ENCODE measurements at regions not wholly inside any gene's neighbourhood (a gene's known extent, or its start where the extent isn't known, plus 50 kb on each side); places are given as distances from the start of the nearest gene placed in this dataset.

DNA sequence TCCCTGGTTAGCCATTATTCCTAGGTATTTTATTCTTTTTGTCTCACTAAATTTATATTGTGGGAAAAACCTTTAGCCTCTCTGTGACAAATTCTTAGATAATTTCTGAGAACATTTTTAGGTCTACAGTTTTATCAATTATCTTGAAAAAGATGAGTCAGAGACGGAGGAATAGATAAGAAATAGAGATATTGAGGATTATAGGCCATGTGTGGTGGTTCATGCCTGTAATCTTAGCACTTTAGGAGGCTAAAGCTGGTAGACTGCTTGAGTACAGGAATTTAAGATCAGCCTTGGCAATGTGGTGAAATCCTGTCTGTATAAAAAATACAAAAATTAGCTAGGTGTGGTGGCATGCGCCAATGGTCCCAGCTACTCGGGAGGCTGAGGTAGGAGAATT, 960.2 kb downstream of the SQOR start:
- no peaks in the 10 kb centered on the region for H3K36me3 ChIP-seq (replicated peaks in 1 of 2)
- no peak overlapping the region for H3K27ac ChIP-seq
- intact Hi-C loops (cut with DNase I): no loop called here
- 68 to 80% (median 75%) methylated on average over 3 of the region's 3 CpGs for WGBS, 4 donors
- no peaks in the 10 kb centered on the region for H3K27me3 ChIP-seq
- no peaks in the 10 kb centered on the region for H3K9me3 ChIP-seq (replicated peaks in 1 of 3)
- no peak overlapping the region for H3K4me3 ChIP-seq
- no peaks in the 10 kb centered on the region for H3K4me1 ChIP-seq (replicated peaks in 1 of 2)
- no peak for TF ChIP-seq POLR2A (IDR thresholded peaks at IDR 0.05)
- TF ChIP-seq, protein P1, sequence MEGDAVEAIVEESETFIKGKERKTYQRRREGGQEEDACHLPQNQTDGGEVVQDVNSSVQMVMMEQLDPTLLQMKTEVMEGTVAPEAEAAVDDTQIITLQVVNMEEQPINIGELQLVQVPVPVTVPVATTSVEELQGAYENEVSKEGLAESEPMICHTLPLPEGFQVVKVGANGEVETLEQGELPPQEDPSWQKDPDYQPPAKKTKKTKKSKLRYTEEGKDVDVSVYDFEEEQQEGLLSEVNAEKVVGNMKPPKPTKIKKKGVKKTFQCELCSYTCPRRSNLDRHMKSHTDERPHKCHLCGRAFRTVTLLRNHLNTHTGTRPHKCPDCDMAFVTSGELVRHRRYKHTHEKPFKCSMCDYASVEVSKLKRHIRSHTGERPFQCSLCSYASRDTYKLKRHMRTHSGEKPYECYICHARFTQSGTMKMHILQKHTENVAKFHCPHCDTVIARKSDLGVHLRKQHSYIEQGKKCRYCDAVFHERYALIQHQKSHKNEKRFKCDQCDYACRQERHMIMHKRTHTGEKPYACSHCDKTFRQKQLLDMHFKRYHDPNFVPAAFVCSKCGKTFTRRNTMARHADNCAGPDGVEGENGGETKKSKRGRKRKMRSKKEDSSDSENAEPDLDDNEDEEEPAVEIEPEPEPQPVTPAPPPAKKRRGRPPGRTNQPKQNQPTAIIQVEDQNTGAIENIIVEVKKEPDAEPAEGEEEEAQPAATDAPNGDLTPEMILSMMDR (IDR thresholded peaks at IDR 0.05): no peak
- DNase-seq: no peak

DNA sequence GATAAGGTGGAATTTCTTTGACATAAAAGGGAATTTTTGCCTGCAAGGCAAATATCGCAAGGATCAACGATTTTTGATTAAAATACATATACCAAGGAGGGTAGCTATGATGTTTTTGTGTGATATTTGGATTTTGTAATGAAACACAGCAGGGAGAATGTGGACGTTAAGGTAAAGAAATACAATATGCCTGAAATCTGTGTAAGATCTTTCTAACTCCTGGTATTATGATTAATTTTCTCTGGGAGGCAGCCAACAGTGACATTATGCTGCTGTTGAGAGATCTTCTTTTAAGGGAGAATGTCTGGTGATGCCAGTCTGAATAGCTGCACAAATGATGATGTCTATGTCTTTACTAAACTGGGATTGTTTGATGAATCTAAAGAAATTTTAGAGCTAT, 972.2 kb downstream of the SQOR start:
- TF ChIP-seq POLR2A (IDR thresholded peaks at IDR 0.05): no peak
- TF ChIP-seq, protein P1 (IDR thresholded peaks at IDR 0.05): no peak
- no peaks in the 10 kb centered on the region for H3K36me3 ChIP-seq (replicated peaks in 1 of 2)
- WGBS, 4 donors: 38 to 59% (median 52%) methylated on average over 3 of the region's 3 CpGs
- H3K27me3 ChIP-seq: no peaks in the 10 kb centered on the region
- DNase-seq: no peak
- no peak overlapping the region for H3K4me3 ChIP-seq
- no peaks in the 10 kb centered on the region for H3K4me1 ChIP-seq (replicated peaks in 1 of 2)
- no peak overlapping the region for H3K27ac ChIP-seq
- no peaks in the 10 kb centered on the region for H3K9me3 ChIP-seq (replicated peaks in 1 of 3)
- intact Hi-C loops (cut with DNase I): no loop called here

DNA sequence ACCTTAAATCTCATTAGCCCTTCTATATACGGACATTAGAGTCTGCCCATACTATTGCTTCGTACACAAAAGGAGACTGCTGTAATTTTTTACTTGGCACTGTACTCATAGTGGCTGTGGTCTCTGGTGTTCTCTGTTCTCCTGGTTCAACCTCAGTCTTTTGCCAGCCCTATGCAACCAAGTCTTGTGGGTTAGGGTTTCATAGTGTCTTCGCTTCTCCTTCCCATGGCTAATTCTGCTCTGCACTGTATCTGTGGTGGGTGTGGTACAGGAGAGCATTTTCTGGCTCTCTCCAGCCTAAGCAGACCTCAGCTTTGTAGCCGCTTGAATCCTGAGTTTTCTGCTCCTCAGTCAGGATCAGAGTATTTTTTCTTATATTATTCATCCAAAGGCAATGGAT, 981.2 kb downstream of the SQOR start:
- H3K9me3 ChIP-seq (replicated peaks in 1 of 3): no peaks in the 10 kb centered on the region
- TF ChIP-seq, protein P1 (IDR thresholded peaks at IDR 0.05): no peak
- 75 to 86% (median 83%) methylated on average over 4 of the region's 4 CpGs for WGBS, 4 donors
- intact Hi-C loops (cut with DNase I): no loop called here
- H3K27me3 ChIP-seq: no peaks in the 10 kb centered on the region
- no peak overlapping the region for H3K4me3 ChIP-seq
- no peaks in the 10 kb centered on the region for H3K4me1 ChIP-seq (replicated peaks in 1 of 2)
- no peak overlapping the region for H3K27ac ChIP-seq
- no peaks in the 10 kb centered on the region for H3K36me3 ChIP-seq (replicated peaks in 1 of 2)
- no peak for DNase-seq

DNA sequence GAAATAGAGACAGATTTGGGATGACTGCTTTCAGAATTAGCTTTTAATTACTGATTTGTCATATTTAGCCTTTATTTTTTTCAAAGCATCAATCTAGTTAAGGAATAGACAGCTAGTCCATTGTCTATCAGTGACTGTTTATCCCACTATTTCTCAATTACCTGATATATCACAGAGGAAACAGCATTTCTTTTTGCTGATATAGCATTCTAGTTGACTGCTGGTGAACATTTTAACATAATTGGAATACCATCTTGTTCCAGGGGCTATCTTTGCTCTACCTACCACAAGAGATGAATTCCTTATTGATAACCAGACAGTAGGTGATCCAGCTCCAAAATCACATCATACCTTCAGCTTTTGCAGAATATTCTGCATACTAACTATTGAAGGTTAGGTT, 982.7 kb downstream of the SQOR start:
- intact Hi-C loops (cut with DNase I): no loop called here
- H3K4me3 ChIP-seq: no peak overlapping the region
- no peaks in the 10 kb centered on the region for H3K36me3 ChIP-seq (replicated peaks in 1 of 2)
- no peaks in the 10 kb centered on the region for H3K9me3 ChIP-seq (replicated peaks in 1 of 3)
- no peak for DNase-seq
- TF ChIP-seq POLR2A (IDR thresholded peaks at IDR 0.05): no peak
- no peak overlapping the region for H3K27ac ChIP-seq
- no peaks in the 10 kb centered on the region for H3K4me1 ChIP-seq (replicated peaks in 1 of 2)
- no peaks in the 10 kb centered on the region for H3K27me3 ChIP-seq

DNA sequence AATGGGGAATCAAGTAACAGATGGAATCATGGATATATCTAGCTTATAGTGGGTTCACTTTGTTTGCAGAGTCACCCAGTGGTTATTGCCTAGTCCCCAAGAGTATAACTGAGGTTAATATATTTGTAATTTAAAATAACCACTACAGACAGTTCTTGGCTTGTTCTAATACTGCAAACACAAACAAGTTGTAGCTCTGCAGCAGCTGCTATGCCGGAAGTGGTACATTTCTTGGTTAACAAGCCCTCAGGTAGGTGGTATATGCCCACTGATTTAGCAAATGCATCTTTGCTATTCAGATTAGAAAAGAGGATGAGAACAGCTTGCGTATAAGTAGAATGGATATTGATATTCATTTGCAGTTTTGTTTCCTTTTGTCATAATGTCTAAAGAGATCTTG, 984.2 kb downstream of the SQOR start:
- no peak overlapping the region for H3K27ac ChIP-seq
- DNase-seq: no peak
- no peaks in the 10 kb centered on the region for H3K9me3 ChIP-seq (replicated peaks in 1 of 3)
- WGBS, 4 donors: 58 to 87% (median 82%) methylated on average over 2 of the region's 2 CpGs
- intact Hi-C loops (cut with DNase I): no loop called here
- no peak overlapping the region for H3K4me3 ChIP-seq
- H3K36me3 ChIP-seq (replicated peaks in 1 of 2): no peaks in the 10 kb centered on the region
- TF ChIP-seq, protein P1 (IDR thresholded peaks at IDR 0.05): no peak
- no peak for TF ChIP-seq POLR2A (IDR thresholded peaks at IDR 0.05)
- H3K27me3 ChIP-seq: no peaks in the 10 kb centered on the region
- H3K4me1 ChIP-seq (replicated peaks in 1 of 2): no peaks in the 10 kb centered on the region

Measured in adrenal gland (tissue), 9 donors.